IMR-90 (cell line): ENCODE measurements at regions not wholly inside any gene's neighbourhood (a gene's known extent, or its start where the extent isn't known, plus 50 kb on each side); places are given as distances from the start of the nearest gene placed in this dataset.
A peak's percentile ranks its signal among the peaks of the same experiment; 100 is the strongest.

Source experiments
- ATAC-seq: fragments of 200-7000 bp; cut with Tn5 transposase; 2 replicates; pipeline ENCODE4 v1.9.1; 2020; ENCODE audit warnings: low read depth, mild to moderate bottlenecking, moderate library complexity
- BruUV-seq: library from RNA; stranded (reverse); fragments of 400-500 nt; replicated peaks from 2 replicates; lab custom pipeline; 2021; lab: Mats Ljungman, UMichigan
- CTCF ChIA-PET: fragments of 300-600 bp; formaldehyde crosslinking; extraction: SDS; loops from one replicate; lab custom pipeline; 2021; ENCODE audit warnings: antibody characterized with exemption; lab: Yijun Ruan, JAX
- POLR2A ChIA-PET: fragments of 300-600 bp; sonication (Branson Sonifier 250); formaldehyde crosslinking; loops from one replicate; lab custom pipeline; 2022; ENCODE audit warnings: antibody characterized with exemption; ENCODE audit not compliant: unreplicated experiment; lab: Charles Lee
- DNase-seq: peaks from one replicate; pipeline ENCODE4 v3.0.0; 2013
- H2AFZ ChIP-seq: replicated peaks from 2 replicates; pipeline ENCODE3; 2013; ENCODE audit warnings: low read length, mild to moderate bottlenecking; ENCODE audit not compliant: poor library complexity
- H2AK5ac ChIP-seq: 2 replicates; pipeline ENCODE4 v1.6.1; 2013; ENCODE audit warnings: low read depth, low read length, inconsistent platforms
- H2AK9ac ChIP-seq: replicated peaks from 2 replicates; pipeline ENCODE3; 2013; ENCODE audit warnings: mild to moderate bottlenecking, low read depth, low read length, moderate library complexity; ENCODE audit not compliant: poor library complexity
- H2BK120ac ChIP-seq: 2 replicates; pipeline ENCODE4 v1.6.1; 2013; ENCODE audit warnings: low read depth, low read length, inconsistent platforms
- H2BK15ac ChIP-seq: 3 replicates; pipeline ENCODE4 v1.6.1; 2013; ENCODE audit warnings: low read depth, low read length, inconsistent platforms
- H2BK20ac ChIP-seq: 2 replicates; pipeline ENCODE4 v1.6.1; 2013; ENCODE audit warnings: low read depth, mild to moderate bottlenecking, inconsistent platforms, low read length, moderate library complexity
- H2BK5ac ChIP-seq: 2 replicates; pipeline ENCODE4 v1.6.1; 2013; ENCODE audit warnings: mild to moderate bottlenecking, low read depth, low read length, inconsistent platforms; ENCODE audit not compliant: poor library complexity, severe bottlenecking
- H3K14ac ChIP-seq: replicated peaks from 2 replicates; pipeline ENCODE4 v1.6.1; 2013; ENCODE audit warnings: low read depth, low read length, inconsistent platforms
- H3K18ac ChIP-seq: 2 replicates; pipeline ENCODE4 v1.6.1; 2013; ENCODE audit warnings: low read depth, low read length, control low read depth
- H3K23ac ChIP-seq: 2 replicates; pipeline ENCODE4 v1.6.1; 2013; ENCODE audit warnings: low read depth, low read length, inconsistent platforms
- H3K27ac ChIP-seq: 2 replicates; pipeline ENCODE4 v1.5.1; 2013; ENCODE audit warnings: mild to moderate bottlenecking, control low read depth, low read length; ENCODE audit not compliant: insufficient read depth
- H3K27me3 ChIP-seq: 2 replicates; pipeline ENCODE4 v1.6.1; 2013; ENCODE audit warnings: low read length; ENCODE audit not compliant: control insufficient read depth, insufficient read depth
- H3K36me3 ChIP-seq: 2 replicates; pipeline ENCODE4 v1.6.1; 2013; ENCODE audit warnings: low read length, mixed read lengths; ENCODE audit not compliant: control insufficient read depth, insufficient read depth
- H3K4ac ChIP-seq: 2 replicates; pipeline ENCODE4 v1.6.1; 2013; ENCODE audit warnings: low read depth, low read length, inconsistent platforms
- H3K4me1 ChIP-seq: 2 replicates; pipeline ENCODE4 v1.6.1; 2013; ENCODE audit warnings: low read length, mixed read lengths; ENCODE audit not compliant: control insufficient read depth, insufficient read depth
- H3K4me2 ChIP-seq: 2 replicates; pipeline ENCODE4 v1.6.1; 2013; ENCODE audit warnings: low read depth, mild to moderate bottlenecking, control low read depth, low read length, moderate library complexity
- H3K4me3 ChIP-seq: 2 replicates; pipeline ENCODE4 v1.5.1; 2013; ENCODE audit warnings: low read depth, mild to moderate bottlenecking, control low read depth, low read length, moderate library complexity; ENCODE audit not compliant: insufficient read depth
- H3K56ac ChIP-seq: 2 replicates; pipeline ENCODE4 v1.6.1; 2013; ENCODE audit warnings: low read length, inconsistent platforms; ENCODE audit not compliant: insufficient read depth; ENCODE audit errors: extremely low read depth
- H3K79me1 ChIP-seq, 2 experiments: 2 replicates each; pipeline ENCODE4 v1.6.1; 2013; ENCODE audit warnings: low read length in 2 of 2, inconsistent platforms in 1 of 2, low read depth in 1 of 2
- H3K9ac ChIP-seq: 2 replicates; pipeline ENCODE4 v1.6.1; 2013; ENCODE audit warnings: low read depth, low read length, control low read depth
- H3K9me1 ChIP-seq: 2 replicates; pipeline ENCODE4 v1.6.1; 2013; ENCODE audit warnings: low read length, inconsistent platforms; ENCODE audit not compliant: insufficient read depth
- H3K9me3 ChIP-seq: 2 replicates; pipeline ENCODE4 v1.6.1; 2013; ENCODE audit warnings: low read length; ENCODE audit not compliant: control insufficient read depth, insufficient read depth
- H4K20me1 ChIP-seq: 2 replicates; pipeline ENCODE4 v1.6.1; 2013; ENCODE audit warnings: low read length, inconsistent platforms; ENCODE audit not compliant: insufficient read depth
- H4K5ac ChIP-seq: 2 replicates; pipeline ENCODE4 v1.6.1; 2013; ENCODE audit warnings: mild to moderate bottlenecking, low read depth, low read length, control low read depth
- H4K8ac ChIP-seq, 2 experiments: 2 replicates each; pipeline ENCODE4 v1.6.1; 2013; ENCODE audit warnings: low read depth in 2 of 2, low read length in 2 of 2, control low read depth in 1 of 2, inconsistent platforms in 1 of 2
- H4K91ac ChIP-seq: 2 replicates; pipeline ENCODE4 v1.6.1; 2013; ENCODE audit warnings: low read depth, low read length, inconsistent platforms; ENCODE audit not compliant: insufficient read depth
- CHD1 ChIP-seq: IDR thresholded peaks from 2 replicates; pipeline ENCODE4 v1.6.1; 2012; ENCODE audit warnings: low read depth, low read length, improper control_type of control experiment
- ELK1 ChIP-seq: fragments of 150-350 bp; IDR thresholded peaks from 2 replicates; pipeline ENCODE4 v1.6.1; 2016; ENCODE audit warnings: low read depth, mild to moderate bottlenecking, low read length, moderate library complexity, borderline replicate concordance
- USF2 ChIP-seq: fragments of 150-350 bp; IDR thresholded peaks from 2 replicates; pipeline ENCODE4 v1.6.1; 2017; ENCODE audit warnings: mild to moderate bottlenecking, antibody characterized with exemption, low read length, low read depth
- WGBS, 2 experiments: methylation state at CpG; one replicate each; pipeline versions ENCODE4 v1.1.5 to v1.1.7; 2013; ENCODE audit warnings: missing lambda C conversion rate in 2 of 2; ENCODE audit not compliant: insufficient read length in 1 of 2; ENCODE audit errors: extremely low coverage in 2 of 2; 5-methylcytosine and 5-hydroxymethylcytosine counted together
- dilution Hi-C: fragments of 300-500 bp; cut with HindIII; formaldehyde crosslinking; loops from one replicate; pipeline ENCODE4 v1.14.3; 2018; ENCODE audit warnings: low sequenced_read_pairs; ENCODE audit not compliant: unreplicated experiment
- in situ Hi-C: fragments of 300-500 bp; cut with MboI; formaldehyde crosslinking; loops from 3 replicates; pipeline ENCODE4 v1.14.3; 2019; ENCODE audit warnings: low sequenced_read_pairs, inconsistent platforms, mixed read lengths
- intact Hi-C: fragments of 100-400 bp; cut with micrococcal nuclease; formaldehyde crosslinking; loops from 2 replicates; pipeline ENCODE4 v1.10.0; 2022

GRCh38 chr6:14487625-14488024 is 370.1 kb downstream of the CD83 start:
- Histone ChIP-seq H4K91ac (no peak overlapping the region), H2AK5ac (no peak overlapping the region), H3K9me1 (no peaks in the 10 kb centered on the region), H2BK15ac (no peak overlapping the region), H3K27ac (no peak overlapping the region), H3K27me3 (no peaks in the 10 kb centered on the region), H3K23ac (no peak overlapping the region), H2BK120ac (no peak overlapping the region), H4K20me1 (no peaks in the 10 kb centered on the region), H2BK20ac (no peak overlapping the region), H3K14ac (no peak overlapping the region), H3K79me1 (no peaks in the 10 kb centered on the region), H3K9me3 (peaks cover 4% of the 10 kb centered on the region; the same call in 1 of the 2 replicates), H3K4me2 (no peak overlapping the region), H3K4me1 (no peaks in the 10 kb centered on the region), H3K36me3 (no peaks in the 10 kb centered on the region), H3K18ac (no peak overlapping the region), H4K5ac (no peak overlapping the region), H3K4me3 (no peak overlapping the region), H2AFZ (peak overlapping the region; percentile 43), H3K4ac (no peak overlapping the region), H2BK5ac (no peak overlapping the region), H3K56ac (no peak overlapping the region), H3K9ac (no peak overlapping the region), H2AK9ac (no peak overlapping the region), H4K8ac (no peak overlapping the region)
- ChIA-PET CTCF (no interaction called here), POLR2A (no interaction called here)
- no TSS peak for BruUV-seq
- WGBS, 2 experiments = no CpG with 5 or more reads among the region's 3 CpGs
- dilution Hi-C loops (no loop called here), intact Hi-C loops (no loop called here), in situ Hi-C loops (no loop called here)
- DNase-seq = no peak
- no peak for ATAC-seq
- TF ChIP-seq ELK1 (no peak), CHD1 (no peak), USF2 (no peak)
